ENCODE measurements at regions not wholly inside any gene's neighbourhood (a gene's known extent, or its start where the extent isn't known, plus 50 kb on each side); places are given as distances from the start of the nearest gene placed in this dataset.

GRCh38 chr15:92224843-92225242 is 168.8 kb upstream of the ST8SIA2 start:
- no peak for DNase-seq

GRCh38 chr15:92226020-92226612 is 167.6 kb upstream of the ST8SIA2 start:
- DNase-seq: peak in 9 of 51 donors; percentile 4 to 41 (median 17)

- DNase-seq: no peak
Measured at GRCh38 chr15:92228830-92229229, 164.9 kb upstream of the ST8SIA2 start.

GRCh38 chr15:92231461-92231860 is 162.2 kb upstream of the ST8SIA2 start:
- DNase-seq: no peak

GRCh38 chr15:92232317-92232716 is 161.4 kb upstream of the ST8SIA2 start:
- DNase-seq: no peak

- no peak for DNase-seq
Measured at GRCh38 chr15:92232876-92233275, 160.8 kb upstream of the ST8SIA2 start.

GRCh38 chr15:92243227-92243626 is 150.5 kb upstream of the ST8SIA2 start:
- DNase-seq: no peak

GRCh38 chr15:92244703-92245102 is 149.0 kb upstream of the ST8SIA2 start:
- DNase-seq: no peak

- no peak for DNase-seq
Measured at GRCh38 chr15:92247649-92248242, 145.9 kb upstream of the ST8SIA2 start.

- DNase-seq: no peak
Measured at GRCh38 chr15:92266796-92267685, 126.6 kb upstream of the ST8SIA2 start.

- no peak for DNase-seq
Measured at GRCh38 chr15:92268900-92269299, 124.8 kb upstream of the ST8SIA2 start.

- no peak for DNase-seq
Measured at GRCh38 chr15:92271179-92271578, 122.5 kb upstream of the ST8SIA2 start.

- peak in 1 of 51 donors; percentile 5 for DNase-seq
Measured at GRCh38 chr15:92272106-92272505, 121.6 kb upstream of the ST8SIA2 start.

- no peak for DNase-seq
Measured at GRCh38 chr15:92273286-92273685, 120.4 kb upstream of the ST8SIA2 start.

- no peak for DNase-seq
Measured at GRCh38 chr15:92273723-92274122, 120.0 kb upstream of the ST8SIA2 start.

GRCh38 chr15:92277776-92278175 is 115.9 kb upstream of the ST8SIA2 start:
- peak in 14 of 51 donors; percentile 1 to 21 (median 6) for DNase-seq

GRCh38 chr15:92283813-92284212 is 109.9 kb upstream of the ST8SIA2 start:
- DNase-seq: no peak

- DNase-seq: no peak
Measured at GRCh38 chr15:92288755-92289154, 104.9 kb upstream of the ST8SIA2 start.

GRCh38 chr15:92289733-92290132 is 103.9 kb upstream of the ST8SIA2 start:
- no peak for DNase-seq

- DNase-seq: no peak
Measured at GRCh38 chr15:92290359-92290992, 103.2 kb upstream of the ST8SIA2 start.

- DNase-seq: no peak
Measured at GRCh38 chr15:92291900-92292299, 101.8 kb upstream of the ST8SIA2 start.

GRCh38 chr15:92294759-92295158 is 98.9 kb upstream of the ST8SIA2 start:
- no peak for DNase-seq
